SK-N-SH (cell line): ENCODE measurements at regions not wholly inside any gene's neighbourhood (a gene's known extent, or its start where the extent isn't known, plus 50 kb on each side); places are given as distances from the start of the nearest gene placed in this dataset.
A peak's percentile ranks its signal among the peaks of the same experiment; 100 is the strongest.

Experiments used
- CTCF ChIA-PET: fragments of 300-600, 350-600 bp; formaldehyde crosslinking; extraction: SDS; loops from one replicate; lab custom pipeline; 2021; lab: Yijun Ruan, JAX
- POLR2A ChIA-PET: fragments of 350-600 bp; sonication (Branson Sonifier 250); formaldehyde crosslinking; extraction: SDS; loops from one replicate; lab custom pipeline; 2020; ENCODE audit warnings: antibody characterized with exemption, inconsistent platforms; lab: Yijun Ruan, JAX
- DNase-seq: peaks from one replicate; pipeline ENCODE4 v3.0.0; 2012
- H2AFZ ChIP-seq: fragments of 200-600 bp; sonication (generic); 2 replicates; pipeline ENCODE4 v1.8.1; 2016; ENCODE audit warnings: antibody characterized with exemption, mild to moderate bottlenecking, low read depth
- H3F3A ChIP-seq: fragments of 200-600 bp; sonication (generic); replicated peaks from 2 replicates; pipeline ENCODE3; 2016; ENCODE audit warnings: antibody characterized with exemption, mild to moderate bottlenecking; ENCODE audit not compliant: insufficient read depth
- H3K27ac ChIP-seq, 2 experiments: fragments of 200-500 bp in 1 of 2; fragments of 200-600 bp in 1 of 2; sonication (Bioruptor generic) in 1 of 2; sonication (generic), shearing (Covaris generic) in 1 of 2; 2 replicates each; pipeline versions ENCODE4 v1.5.1 to v1.6.1; 2014 to 2016; ENCODE audit warnings: low read depth in 2 of 2, inconsistent platforms in 1 of 2, low read length in 1 of 2, mild to moderate bottlenecking in 1 of 2, mixed read lengths in 1 of 2
- H3K27me3 ChIP-seq: fragments of 200-600 bp; sonication (generic), shearing (Covaris generic); 2 replicates; pipeline ENCODE4 v1.6.1; 2016; ENCODE audit warnings: mixed run types; ENCODE audit not compliant: insufficient read depth
- H3K36me3 ChIP-seq, 2 experiments: fragments of 200-500 bp in 1 of 2; fragments of 200-600 bp in 1 of 2; sonication (Bioruptor generic) in 1 of 2; sonication (generic) in 1 of 2; replicated peaks in 1 of 2; 2 replicates each; pipeline versions ENCODE3 to v1.5.1; 2014 to 2016; ENCODE audit warnings: low read length in 1 of 2, mild to moderate bottlenecking in 1 of 2; ENCODE audit not compliant: insufficient read depth in 2 of 2, control insufficient read depth in 1 of 2
- H3K4me1 ChIP-seq, 2 experiments: fragments of 200-500 bp in 1 of 2; fragments of 200-600 bp in 1 of 2; sonication (Bioruptor generic) in 1 of 2; sonication (generic), shearing (Covaris generic) in 1 of 2; 2 replicates each; pipeline versions ENCODE4 v1.5.1 to v1.6.1; 2014 to 2016; ENCODE audit warnings: low read depth in 1 of 2, low read length in 1 of 2, mixed run types in 1 of 2; ENCODE audit not compliant: insufficient read depth in 2 of 2, control insufficient read depth in 1 of 2
- H3K4me2 ChIP-seq: fragments of 200-600 bp; sonication (generic), shearing (Covaris generic); 2 replicates; pipeline ENCODE4 v1.6.1; 2017; ENCODE audit warnings: mixed run types
- H3K4me3 ChIP-seq, 2 experiments: fragments of 200-500 bp in 1 of 2; fragments of 200-600 bp in 1 of 2; sonication (Bioruptor generic) in 1 of 2; sonication (generic), shearing (Covaris generic) in 1 of 2; 2 replicates each; pipeline versions ENCODE4 v1.5.1 to v1.8.1; 2014 to 2016; ENCODE audit warnings: low read depth in 2 of 2, inconsistent platforms in 1 of 2, low read length in 1 of 2, mild to moderate bottlenecking in 1 of 2, mixed read lengths in 1 of 2, moderate library complexity in 1 of 2
- H3K79me2 ChIP-seq: fragments of 200-600 bp; sonication (generic); 2 replicates; pipeline ENCODE4 v1.8.1; 2017; ENCODE audit warnings: mild to moderate bottlenecking; ENCODE audit not compliant: insufficient read depth
- H3K9ac ChIP-seq: fragments of 200-600 bp; sonication (generic); 2 replicates; pipeline ENCODE4 v1.6.1; 2017; ENCODE audit warnings: mixed run types
- H3K9me2 ChIP-seq: fragments of 200-600 bp; sonication (generic); 2 replicates; pipeline ENCODE4 v1.6.1; 2017; ENCODE audit warnings: mixed run types
- H3K9me3 ChIP-seq: fragments of 200-600 bp; sonication (generic); 2 replicates; pipeline ENCODE4 v1.6.1; 2017; ENCODE audit warnings: mixed run types, mild to moderate bottlenecking, moderate library complexity
- H4K20me1 ChIP-seq: fragments of 200-600 bp; sonication (generic); 2 replicates; pipeline ENCODE4 v1.6.1; 2017; ENCODE audit warnings: mild to moderate bottlenecking, mixed run types; ENCODE audit not compliant: insufficient read depth
- CHD2 ChIP-seq: fragments of 150-350 bp; IDR thresholded peaks from 2 replicates; pipeline ENCODE4 v1.6.1; 2018; ENCODE audit warnings: low read length; ENCODE audit not compliant: partially characterized antibody
- ELF1 ChIP-seq: IDR thresholded peaks from 2 replicates; pipeline ENCODE4 v1.4.0; 2012
- FOXJ3 ChIP-seq: sonication (generic); formaldehyde crosslinking; IDR thresholded peaks from 2 replicates; pipeline ENCODE4 v1.5.1; 2020; ENCODE audit warnings: mild to moderate bottlenecking, missing genetic modification reagents
- GATA2 ChIP-seq: sonication (generic); formaldehyde crosslinking; IDR thresholded peaks from 2 replicates; pipeline ENCODE4 v1.5.0; 2020; ENCODE audit warnings: mild to moderate bottlenecking, missing genetic modification reagents
- RAD21 ChIP-seq: IDR thresholded peaks from 2 replicates; pipeline ENCODE4 v1.6.1; 2012; ENCODE audit warnings: mild to moderate bottlenecking, low read length
- RXRA ChIP-seq: IDR thresholded peaks from 2 replicates; pipeline ENCODE4 v1.4.0; 2012; ENCODE audit warnings: low read depth, mild to moderate bottlenecking, borderline replicate concordance
- SIN3A ChIP-seq: IDR thresholded peaks from 2 replicates; pipeline ENCODE4 v1.6.1; 2012; ENCODE audit warnings: low read depth, mild to moderate bottlenecking, low read length, moderate library complexity, borderline replicate concordance
- SMC3 ChIP-seq: IDR thresholded peaks from 2 replicates; pipeline ENCODE4 v1.6.1; 2012; ENCODE audit warnings: low read depth, low read length, improper control_type of control experiment
- TAF1 ChIP-seq: IDR thresholded peaks from 2 replicates; pipeline ENCODE4 v1.6.1; 2012; ENCODE audit warnings: low read depth, mild to moderate bottlenecking, low read length, moderate library complexity, borderline replicate concordance
- TCF12 ChIP-seq: IDR thresholded peaks from 2 replicates; pipeline ENCODE4 v1.4.0; 2012
- YY1 ChIP-seq: IDR thresholded peaks from 2 replicates; pipeline ENCODE4 v1.4.0; 2012; ENCODE audit warnings: low read depth, mild to moderate bottlenecking
- WGBS: methylation state at CpG from one replicate; pipeline ENCODE4 v1.1.6; 2017; ENCODE audit warnings: low lambda C conversion rate; 5-methylcytosine and 5-hydroxymethylcytosine counted together
- TF ChIP-seq, protein P1 (sequence below): fragments of 150-350 bp; IDR thresholded peaks from 2 replicates; pipeline ENCODE4 v1.6.1; 2017; ENCODE audit warnings: antibody characterized with exemption, low read length, low read depth, borderline replicate concordance
- TF ChIP-seq, protein P2 (sequence below): fragments of 150-350 bp; IDR thresholded peaks from 2 replicates; pipeline ENCODE4 v1.6.1; 2016; ENCODE audit warnings: mild to moderate bottlenecking, low read depth, low read length
- TF ChIP-seq, protein P3 (sequence below): IDR thresholded peaks from 2 replicates; pipeline ENCODE4 v1.4.0; 2012; ENCODE audit warnings: low read depth, borderline replicate concordance
- TF ChIP-seq, protein P4 (sequence below): IDR thresholded peaks from 2 replicates; pipeline ENCODE4; 2012

DNA sequence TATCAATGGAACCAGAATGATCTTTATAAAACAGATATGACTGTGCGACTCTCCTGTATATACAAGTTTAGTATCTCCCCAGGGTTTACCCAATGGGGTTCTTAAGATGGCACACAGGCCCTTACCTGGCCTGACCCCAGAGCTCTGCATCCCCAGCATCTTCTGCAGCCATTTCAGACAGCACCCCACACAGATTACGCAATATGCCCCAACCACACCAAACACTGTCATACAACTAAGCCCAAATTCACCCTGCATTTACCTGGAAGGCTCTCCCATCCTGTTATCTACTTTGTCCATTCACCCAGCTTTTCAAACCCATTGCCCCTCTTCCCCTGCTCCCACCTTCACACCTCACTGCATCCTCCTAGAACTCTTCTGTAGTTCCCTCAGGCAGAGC is 182.5 kb upstream of the API5 start:
- ChIA-PET POLR2A (no interaction called here), CTCF (interaction anchor here (0.7 to 2.2 kb wide), 3 partner anchors 13 to 499 kb away, joined by 4 to 6 read pairs (median 6); no protein-coding TSS in a partner anchor)
- Histone ChIP-seq H3K79me2 (no peaks in the 10 kb centered on the region), H2AFZ (no peak overlapping the region), H3K27ac (no peak overlapping the region), H3K9me3 (no peaks in the 10 kb centered on the region), H3K9me2 (no peaks in the 10 kb centered on the region), H3F3A (no peaks in the 10 kb centered on the region), H4K20me1 (no peaks in the 10 kb centered on the region), H3K36me3 (no peaks in the 10 kb centered on the region), H3K4me3 (no peak overlapping the region), H3K9ac (no peak overlapping the region), H3K4me2 (no peak overlapping the region), H3K4me1 (peaks cover 0 to 4% of the 10 kb centered on the region in 2 experiments; a peak in 1 of 4 replicates), H3K27me3 (no peaks in the 10 kb centered on the region)
- DNase-seq = no peak
- WGBS = 13% methylated on average over 2 of the region's 2 CpGs
- TF ChIP-seq, protein P1, sequence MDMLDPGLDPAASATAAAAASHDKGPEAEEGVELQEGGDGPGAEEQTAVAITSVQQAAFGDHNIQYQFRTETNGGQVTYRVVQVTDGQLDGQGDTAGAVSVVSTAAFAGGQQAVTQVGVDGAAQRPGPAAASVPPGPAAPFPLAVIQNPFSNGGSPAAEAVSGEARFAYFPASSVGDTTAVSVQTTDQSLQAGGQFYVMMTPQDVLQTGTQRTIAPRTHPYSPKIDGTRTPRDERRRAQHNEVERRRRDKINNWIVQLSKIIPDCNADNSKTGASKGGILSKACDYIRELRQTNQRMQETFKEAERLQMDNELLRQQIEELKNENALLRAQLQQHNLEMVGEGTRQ = no peak
- TF ChIP-seq RXRA = no peak

DNA sequence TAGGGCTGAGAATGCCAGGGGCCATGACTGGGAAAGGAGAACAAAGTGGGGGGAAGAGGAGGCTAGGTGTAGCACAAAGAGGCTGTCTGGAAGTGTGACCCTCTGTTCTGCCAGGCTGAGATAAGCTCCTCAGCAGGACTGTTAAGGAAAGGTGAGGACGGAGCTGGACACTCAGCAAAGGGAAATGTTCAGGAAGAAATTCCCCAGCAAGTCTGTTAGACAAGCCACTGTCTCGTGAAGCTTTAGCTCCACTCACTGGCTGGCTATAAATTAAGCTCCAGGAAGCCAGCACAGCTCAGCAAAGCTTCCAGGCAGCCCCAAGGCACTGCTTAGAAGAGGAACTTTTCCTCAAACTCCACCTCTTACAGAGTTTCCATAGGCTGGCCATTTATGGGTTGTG is 181.2 kb upstream of the API5 start:
- Histone ChIP-seq H3K27me3 (no peaks in the 10 kb centered on the region), H3K9ac (no peak overlapping the region), H3K4me1 (peaks cover 0 to 4% of the 10 kb centered on the region in 2 experiments; a peak in 1 of 4 replicates), H4K20me1 (no peaks in the 10 kb centered on the region), H3K4me2 (no peak overlapping the region), H3F3A (no peaks in the 10 kb centered on the region), H3K36me3 (no peaks in the 10 kb centered on the region), H3K27ac (no peak overlapping the region), H2AFZ (no peak overlapping the region), H3K9me2 (no peaks in the 10 kb centered on the region), H3K4me3 (no peak overlapping the region), H3K79me2 (no peaks in the 10 kb centered on the region), H3K9me3 (no peaks in the 10 kb centered on the region)
- WGBS = 0% methylated on average over 1 of the region's 2 CpGs
- TF ChIP-seq, protein P2, sequence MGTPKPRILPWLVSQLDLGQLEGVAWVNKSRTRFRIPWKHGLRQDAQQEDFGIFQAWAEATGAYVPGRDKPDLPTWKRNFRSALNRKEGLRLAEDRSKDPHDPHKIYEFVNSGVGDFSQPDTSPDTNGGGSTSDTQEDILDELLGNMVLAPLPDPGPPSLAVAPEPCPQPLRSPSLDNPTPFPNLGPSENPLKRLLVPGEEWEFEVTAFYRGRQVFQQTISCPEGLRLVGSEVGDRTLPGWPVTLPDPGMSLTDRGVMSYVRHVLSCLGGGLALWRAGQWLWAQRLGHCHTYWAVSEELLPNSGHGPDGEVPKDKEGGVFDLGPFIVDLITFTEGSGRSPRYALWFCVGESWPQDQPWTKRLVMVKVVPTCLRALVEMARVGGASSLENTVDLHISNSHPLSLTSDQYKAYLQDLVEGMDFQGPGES = no peak
- TF ChIP-seq ELF1 (no peak), CHD2 (no peak), TAF1 (no peak), YY1 (no peak), FOXJ3 (no peak), SMC3 (peak; percentile 38; the same call in 1 of the 2 replicates), SIN3A (no peak), TCF12 (no peak), GATA2 (CRISPR knock-in tag) (no peak), RAD21 (peak; percentile 80), RXRA (no peak)
- TF ChIP-seq, protein P3, sequence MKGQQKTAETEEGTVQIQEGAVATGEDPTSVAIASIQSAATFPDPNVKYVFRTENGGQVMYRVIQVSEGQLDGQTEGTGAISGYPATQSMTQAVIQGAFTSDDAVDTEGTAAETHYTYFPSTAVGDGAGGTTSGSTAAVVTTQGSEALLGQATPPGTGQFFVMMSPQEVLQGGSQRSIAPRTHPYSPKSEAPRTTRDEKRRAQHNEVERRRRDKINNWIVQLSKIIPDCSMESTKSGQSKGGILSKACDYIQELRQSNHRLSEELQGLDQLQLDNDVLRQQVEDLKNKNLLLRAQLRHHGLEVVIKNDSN = no peak
- TF ChIP-seq, protein P1 = no peak
- TF ChIP-seq, protein P4, sequence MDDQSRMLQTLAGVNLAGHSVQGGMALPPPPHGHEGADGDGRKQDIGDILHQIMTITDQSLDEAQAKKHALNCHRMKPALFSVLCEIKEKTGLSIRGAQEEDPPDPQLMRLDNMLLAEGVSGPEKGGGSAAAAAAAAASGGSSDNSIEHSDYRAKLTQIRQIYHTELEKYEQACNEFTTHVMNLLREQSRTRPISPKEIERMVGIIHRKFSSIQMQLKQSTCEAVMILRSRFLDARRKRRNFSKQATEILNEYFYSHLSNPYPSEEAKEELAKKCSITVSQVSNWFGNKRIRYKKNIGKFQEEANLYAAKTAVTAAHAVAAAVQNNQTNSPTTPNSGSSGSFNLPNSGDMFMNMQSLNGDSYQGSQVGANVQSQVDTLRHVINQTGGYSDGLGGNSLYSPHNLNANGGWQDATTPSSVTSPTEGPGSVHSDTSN = no peak
- ChIA-PET POLR2A (interaction anchor here (0.7 kb wide), 1 partner anchor 606 kb away, joined by 3 read pairs; no protein-coding TSS in a partner anchor), CTCF (interaction anchor here (0.6 to 2.3 kb wide), 18 partner anchors 8 to 1680 kb away, joined by 3 to 17 read pairs (median 4); no protein-coding TSS in a partner anchor)
- peak; percentile 34 for DNase-seq
